Femur (tissue), 1 donor: ENCODE measurements at regions not wholly inside any gene's neighbourhood (a gene's known extent, or its start where the extent isn't known, plus 50 kb on each side); places are given as distances from the start of the nearest gene placed in this dataset.

Experiments
- DNase-seq: peaks from one replicate; pipeline ENCODE4 v3.0.0-alpha.2; 2017

DNA sequence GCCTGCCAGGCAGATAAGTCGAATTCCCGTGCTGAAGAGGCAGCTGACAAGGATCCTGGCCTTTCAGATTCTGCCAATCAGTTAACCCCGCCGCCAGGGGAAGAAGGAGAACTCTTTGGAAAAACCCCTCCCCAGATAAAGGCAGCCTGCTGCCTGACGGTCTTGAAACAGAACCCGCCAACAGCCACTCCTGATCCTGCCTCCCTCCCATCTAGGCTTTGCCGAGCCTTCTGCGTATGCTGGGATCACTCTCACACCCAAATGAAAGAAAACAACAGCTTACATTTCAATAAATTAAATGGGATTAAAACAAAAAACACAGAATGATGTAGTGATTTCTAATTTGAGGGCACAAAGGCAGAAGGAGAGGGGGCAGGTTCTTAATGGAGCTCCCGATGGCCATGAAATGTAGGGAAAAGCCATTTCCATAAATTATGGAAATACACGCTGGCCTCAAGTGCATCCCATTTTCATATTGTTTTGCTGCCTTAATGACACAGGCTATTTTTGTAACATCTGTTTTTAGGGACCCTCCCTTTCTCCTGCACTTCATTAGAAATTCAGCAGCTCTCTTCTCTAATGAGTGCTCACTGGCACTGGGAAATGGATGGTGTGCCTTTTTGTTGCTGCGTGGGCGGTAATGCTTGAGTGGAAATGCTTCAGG, 319.1 kb downstream of the MED10 start:
- DNase-seq: no peak

DNA sequence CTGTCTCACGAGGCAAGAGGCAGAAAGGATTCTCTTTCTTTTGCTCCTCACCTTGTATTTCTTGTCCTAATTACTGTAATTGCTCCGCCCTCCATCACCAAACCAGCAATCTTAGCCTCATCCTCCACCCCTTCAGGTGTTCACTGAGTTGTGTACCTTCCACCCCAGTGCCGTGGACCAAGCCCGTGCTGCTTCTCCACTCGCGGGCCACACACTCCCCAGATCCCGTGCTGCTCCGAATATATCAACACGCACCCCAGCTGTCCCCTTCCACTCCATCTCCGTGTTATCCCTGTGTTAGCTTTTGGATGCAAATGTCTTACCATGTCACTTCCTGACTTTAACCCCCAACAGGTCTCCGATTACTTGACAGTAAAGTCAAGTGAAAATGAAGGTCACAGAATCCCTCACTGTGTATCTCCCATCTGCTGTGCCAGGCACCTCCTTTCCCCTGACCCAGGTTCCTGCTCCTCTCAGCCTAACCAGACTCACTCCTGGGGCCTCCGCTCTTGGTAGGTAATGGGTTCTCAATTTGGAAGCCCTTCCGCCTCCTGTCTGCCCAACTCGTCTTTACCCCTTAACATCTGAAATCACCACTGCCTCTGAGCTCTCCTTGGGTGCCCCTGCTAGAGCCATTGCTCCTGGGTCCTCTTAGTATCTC, 320.2 kb downstream of the MED10 start:
- no peak for DNase-seq

DNA sequence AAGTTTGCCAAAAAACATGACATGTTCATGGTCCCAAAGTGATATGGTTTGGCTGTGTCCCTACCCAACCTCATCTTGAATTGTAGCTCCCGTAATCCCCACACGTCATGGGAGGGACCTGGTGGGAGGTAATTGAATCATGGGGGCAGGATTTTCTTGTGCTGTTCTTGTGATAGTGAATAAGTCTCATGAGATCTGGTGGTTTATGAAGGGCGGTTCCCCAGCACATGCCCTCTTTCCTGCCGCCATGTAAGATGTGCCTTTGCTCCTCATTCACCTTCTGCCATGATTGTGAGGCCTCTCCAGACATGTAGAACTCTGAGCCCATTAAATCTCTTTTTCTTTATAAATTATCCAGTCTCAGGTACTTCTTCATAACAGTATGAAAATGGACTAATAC, 322.1 kb downstream of the MED10 start:
- no peak for DNase-seq

DNA sequence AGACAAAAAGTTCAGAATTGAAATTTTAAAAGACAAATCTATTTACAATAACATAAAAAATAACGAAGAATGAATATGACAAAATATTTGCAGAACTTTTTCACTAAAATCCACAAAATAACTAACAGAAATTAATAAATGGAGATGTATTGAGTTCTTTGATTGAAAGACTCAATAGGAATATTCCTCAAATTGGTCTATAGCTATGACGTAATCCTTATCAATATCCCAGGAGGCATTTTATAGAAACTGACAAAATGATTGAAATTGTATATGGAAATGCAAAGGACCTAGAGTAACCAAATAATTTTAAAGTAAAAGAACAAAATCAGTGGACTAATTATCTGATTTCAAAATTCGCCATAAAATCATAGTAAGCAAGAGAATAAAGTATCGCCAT, 328.7 kb downstream of the MED10 start:
- DNase-seq: no peak

DNA sequence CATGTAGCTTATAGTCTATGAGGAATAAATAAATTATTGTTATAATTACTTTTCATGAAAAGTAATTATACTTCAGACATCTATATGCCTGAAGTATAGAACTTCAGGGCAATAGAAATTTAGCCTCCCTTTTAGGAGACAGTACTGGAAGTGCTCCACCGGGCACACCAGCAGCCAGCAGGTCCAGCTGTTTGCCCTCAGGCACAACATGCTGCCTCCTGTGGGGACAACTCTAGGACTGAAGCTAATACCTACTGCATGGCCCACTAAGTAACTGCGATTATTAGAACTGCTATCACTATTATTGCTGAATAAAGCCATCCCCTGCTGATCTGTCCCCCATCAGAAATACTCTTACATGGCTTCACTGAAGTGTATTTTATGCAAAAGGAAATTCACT, 329.6 kb downstream of the MED10 start:
- DNase-seq: no peak

DNA sequence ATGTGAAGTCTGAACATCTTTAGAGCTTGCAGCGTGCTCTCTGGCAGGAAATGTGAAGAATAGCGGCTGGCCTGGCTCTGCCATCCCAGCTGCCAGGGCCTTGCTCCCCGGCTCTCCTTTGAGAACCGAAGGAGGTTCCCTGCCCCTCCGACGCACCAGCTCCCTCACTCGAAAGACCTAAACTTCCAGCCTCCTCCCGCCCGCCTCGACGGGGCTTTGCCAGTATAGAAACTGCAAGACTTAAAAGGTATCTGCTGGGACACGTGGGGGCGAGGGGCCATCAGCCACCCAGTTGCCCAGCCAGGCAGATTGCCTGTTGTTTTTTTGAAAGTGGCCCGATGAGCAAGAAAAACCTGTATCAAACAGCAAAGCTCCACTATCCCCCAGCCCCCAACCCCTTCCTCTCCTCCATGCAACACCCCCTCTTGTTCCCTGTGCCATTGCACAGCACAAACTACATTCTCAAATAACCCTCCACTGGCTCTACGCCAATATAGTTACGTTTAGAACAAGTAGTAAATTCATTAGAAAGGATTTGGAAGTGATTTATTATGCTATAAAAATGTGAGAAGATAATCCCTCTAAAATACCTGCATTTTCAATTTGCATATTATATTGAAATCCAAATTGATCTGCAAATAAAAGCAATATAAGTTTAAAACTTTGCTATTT, 331.9 kb downstream of the MED10 start:
- no peak for DNase-seq

DNA sequence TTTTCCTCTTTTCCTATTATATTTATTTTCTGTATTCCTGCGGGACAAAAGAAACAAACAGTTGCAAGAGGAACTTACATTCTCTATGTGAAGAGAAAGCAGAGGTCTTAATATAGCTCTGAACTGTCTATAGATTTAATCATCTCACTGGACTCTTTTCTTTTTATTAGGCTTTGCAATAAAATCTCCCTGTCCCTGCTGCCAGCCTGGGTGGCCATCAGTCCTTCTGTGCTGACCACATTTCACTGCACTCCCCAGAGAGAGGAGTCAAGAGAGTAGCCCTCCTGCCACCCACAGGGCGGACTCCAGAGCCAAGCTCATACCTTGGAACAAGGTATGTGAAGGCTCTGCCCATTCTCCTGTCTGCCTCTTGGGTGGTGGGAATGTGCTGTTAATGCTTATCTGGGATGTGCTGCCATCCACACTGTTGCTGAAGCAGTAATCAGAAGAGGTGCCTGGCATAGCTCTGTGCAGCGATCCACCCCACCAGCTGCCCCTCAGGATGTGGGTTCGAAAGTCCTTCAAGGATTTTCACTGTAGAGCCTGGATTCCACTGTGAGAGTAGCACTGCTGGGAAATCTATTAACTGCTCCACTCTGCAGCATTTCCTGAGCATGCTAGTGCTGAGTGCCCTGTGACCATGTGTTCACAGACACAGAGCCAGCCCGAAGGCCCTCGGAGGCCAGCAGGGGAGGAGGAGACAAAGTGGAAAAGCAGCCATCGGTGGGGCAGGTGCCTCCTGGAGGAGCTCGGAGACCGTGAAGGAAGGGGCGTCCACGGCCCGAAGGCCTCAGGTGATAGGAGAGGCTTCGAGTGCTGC, 334.6 kb downstream of the MED10 start:
- no peak for DNase-seq

DNA sequence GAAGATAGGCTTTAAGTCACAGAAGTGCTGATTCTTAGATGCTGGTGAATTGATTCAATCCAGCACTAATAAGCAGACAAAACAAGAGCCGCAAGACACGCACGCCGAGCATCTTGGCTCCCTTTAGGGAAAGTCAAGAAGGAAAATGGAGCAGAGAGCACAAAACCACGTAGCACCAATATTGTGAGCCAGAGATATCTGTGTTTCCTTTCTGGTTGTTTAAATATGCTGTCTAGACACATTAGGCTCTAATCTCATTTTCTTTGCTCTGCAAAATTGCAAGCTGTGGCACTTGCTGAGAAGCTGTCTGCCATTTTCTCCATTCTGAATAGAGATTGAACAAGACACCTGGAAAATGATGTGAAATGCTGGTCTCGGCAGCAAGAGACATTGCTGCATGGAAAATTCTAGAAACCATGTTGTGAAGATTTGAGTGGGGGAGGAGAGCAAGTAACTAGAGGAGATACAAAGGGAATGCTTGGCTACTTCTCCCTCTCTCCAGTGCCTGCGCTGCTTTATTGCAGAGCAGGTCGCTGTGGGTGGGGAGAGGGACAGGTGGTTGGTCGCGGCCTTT, 336.3 kb downstream of the MED10 start:
- no peak for DNase-seq

DNA sequence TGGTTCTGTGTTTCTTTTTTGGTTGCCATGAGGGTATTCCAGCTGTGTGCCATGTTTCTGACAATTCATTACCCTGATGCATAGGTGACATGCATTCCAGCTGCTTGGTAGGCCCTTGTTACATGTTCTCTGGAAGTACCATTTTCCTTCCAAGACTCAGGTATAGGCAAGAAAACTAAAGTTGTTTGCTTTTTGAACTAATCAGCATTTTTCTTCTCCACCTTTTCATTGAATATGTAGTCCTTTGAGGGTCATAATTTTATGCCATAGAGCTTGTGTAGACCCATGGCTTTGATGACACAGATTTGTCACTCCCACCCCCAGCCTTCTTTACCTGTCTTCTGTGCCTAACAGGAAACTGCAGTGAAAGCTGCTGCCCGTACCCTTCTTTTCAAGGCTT, 339.2 kb downstream of the MED10 start:
- no peak for DNase-seq

DNA sequence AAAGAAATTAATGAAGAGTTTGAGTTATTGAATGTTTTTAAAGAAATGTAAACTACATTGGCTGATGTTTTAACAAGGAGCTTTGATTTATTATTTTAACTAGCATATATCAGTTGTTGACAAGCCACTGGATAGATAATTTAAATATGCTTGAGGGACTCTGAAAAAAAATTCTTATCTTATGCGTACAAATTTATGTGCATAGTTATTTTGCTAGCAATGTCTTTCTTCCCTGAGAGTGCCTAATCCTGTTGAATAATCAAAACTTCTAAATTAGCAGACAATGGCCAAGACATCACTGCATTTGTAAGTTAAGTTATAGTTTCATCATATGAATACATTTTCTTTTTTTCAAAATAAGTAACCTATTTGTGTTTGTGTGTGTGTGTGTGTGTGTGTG, 342.3 kb downstream of the MED10 start:
- no peak for DNase-seq

DNA sequence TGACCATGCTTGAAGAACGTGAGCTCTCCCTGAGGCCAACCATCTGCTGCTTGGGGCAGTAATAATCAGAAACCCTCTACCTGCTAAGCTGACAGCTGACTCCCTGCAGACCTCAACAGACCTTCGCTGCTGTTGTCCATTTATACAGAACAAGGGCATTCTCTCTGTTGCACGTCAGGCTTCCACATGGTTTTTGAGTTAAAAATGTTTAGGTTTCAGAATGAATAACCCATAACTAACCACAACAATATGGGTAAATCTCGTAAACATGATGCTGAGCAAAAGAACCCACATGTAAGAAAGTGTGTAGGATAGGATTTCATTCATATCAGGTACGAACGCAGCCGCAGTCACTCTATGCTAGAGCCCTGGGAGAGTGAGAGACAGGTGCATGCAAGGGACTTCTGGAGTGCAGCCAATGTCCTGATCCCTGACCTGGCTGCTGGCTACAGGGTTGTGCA, 348.5 kb downstream of the MED10 start:
- DNase-seq: no peak

DNA sequence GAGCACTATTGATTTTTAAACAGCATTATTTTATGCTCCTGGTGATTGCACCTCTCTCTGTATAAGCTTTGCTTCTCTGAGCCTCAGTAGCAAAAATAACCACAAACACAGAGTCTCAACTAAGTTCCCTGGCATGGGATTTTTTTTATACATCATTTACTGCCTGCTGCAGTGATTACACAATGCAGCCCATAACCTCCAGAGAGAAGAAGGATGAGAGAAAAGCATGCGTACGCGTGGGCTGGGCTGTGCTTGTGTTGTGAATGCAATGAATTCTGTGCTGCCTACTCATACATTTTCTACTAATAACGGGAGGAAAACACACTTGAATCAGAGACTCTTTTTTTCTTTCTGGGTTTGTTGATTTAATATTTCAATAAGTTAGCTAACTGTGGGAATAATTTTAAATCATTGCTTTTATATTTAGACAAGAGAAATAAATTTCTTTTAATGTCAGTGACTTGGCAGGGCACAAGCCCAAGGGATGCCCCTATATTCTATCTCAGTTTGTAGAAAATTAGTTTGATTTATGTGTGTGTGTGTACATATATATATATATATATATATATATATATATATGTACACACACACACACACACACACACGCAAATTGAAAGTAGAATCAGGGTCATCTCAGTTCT, 351.5 kb downstream of the MED10 start:
- DNase-seq: no peak

DNA sequence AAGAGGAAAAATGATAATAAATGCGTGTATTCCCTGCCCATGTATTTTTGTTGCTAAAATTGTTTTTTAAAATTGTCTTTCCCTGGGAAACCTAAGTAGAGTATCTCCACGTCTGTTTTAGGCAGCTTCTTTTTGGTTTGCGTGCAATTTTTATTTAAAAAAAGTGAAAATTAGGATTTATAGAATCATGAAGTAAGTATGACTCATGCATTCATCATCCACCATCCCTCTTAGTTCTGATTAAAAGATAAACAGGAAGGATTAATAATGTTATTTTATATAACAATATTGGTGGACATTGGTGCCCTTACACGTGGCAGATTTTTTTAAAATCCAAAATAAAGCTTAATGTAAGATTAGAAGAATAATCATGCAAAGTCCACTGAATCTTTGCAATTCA, 358.7 kb downstream of the MED10 start:
- DNase-seq: no peak

DNA sequence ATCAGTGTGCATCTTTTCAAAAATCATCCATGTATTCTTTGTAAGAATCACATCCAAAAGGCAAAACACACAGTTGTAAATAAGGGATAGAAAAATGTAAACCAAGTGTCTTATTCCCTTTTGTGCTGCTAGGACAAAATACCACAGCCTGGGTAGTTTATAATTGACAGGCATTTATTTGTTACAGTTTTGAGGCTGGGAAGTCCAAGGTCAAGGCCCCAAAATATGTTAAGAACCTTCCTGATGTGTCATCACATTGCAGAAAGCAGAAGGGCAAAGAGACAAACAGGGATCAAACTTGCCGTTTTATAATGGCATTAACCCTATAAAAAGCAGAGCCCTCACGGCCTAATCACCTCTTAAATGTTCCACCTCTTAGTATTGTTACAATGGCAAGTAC, 364.8 kb downstream of the MED10 start:
- no peak for DNase-seq

DNA sequence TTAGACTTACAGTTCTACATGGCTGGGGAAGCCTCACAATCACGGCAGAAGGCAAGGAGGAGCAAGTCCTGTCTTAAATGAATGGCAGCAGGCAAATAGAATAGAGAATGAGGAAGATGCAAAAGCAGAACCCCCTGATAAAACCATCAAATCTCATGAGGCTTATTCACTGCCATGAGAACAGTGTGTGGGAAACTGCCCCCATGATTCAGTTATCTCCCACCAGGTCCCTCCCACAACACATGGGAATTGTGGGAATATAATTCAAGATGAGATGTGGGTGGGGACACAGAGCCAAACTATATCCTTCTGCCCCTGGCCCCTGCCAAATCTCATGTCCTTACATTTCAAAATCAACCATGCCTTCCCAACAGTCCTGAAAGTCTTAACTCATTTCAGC, 367.1 kb downstream of the MED10 start:
- no peak for DNase-seq

DNA sequence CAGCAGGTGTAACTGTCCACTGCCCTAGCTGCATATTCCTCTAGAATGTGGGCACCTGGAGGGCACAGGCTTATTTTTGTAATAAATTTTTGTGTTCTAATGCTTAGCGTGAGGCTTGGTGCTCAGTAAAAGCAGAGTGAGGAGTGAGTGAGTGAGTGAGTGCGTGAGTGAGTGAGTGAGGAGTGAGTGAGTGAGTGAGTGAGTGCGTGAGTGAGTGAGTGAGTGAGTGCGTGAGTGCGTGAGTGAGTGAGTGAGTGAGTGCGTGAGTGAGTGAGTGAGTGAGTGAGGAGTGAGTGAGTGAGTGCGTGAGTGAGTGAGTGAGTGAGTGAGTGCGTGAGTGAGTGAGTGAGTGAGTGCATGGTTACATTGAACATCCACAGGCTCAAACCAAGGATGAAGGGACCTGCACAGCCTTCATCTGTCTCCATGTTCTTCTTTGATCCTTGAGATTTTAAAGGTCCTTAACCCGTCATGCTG, 371.5 kb downstream of the MED10 start:
- DNase-seq: no peak

DNA sequence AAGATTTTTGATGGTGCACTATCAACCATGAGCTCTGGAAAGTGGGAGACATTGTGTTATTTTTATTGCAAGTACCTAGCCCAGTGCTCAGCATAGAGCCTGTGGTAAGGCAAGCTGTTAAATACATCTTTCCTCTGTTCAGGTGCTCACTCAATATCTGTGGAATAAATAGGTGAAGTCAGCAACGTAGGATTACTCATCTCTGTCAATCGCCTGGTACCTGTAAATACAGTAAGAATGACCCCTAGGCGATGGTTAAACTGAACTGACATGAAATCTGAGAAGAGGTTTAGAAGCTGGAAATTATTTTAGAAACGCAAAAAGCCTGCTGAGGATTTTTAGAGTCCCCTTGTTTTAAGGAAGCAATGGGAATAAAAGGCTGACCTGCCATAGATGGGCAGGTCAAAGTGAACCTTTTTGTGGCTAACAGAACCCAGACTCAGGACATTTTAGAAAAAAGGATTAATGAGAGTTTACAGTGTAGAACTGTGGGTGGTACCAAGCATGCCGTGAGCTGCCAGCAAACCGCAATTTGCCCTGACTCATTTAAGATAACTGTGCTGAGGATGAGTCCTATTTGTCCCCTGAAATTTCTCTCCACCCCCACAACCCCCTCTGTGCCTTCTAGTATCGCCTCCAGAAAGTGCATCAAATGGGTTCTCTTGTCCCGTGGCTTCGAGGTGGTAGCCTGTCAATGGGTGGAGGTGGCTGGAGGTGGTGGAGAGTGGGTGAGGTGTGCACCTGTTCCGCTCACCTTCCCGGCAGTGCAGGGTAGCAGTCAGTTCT, 375.1 kb downstream of the MED10 start:
- DNase-seq: no peak

DNA sequence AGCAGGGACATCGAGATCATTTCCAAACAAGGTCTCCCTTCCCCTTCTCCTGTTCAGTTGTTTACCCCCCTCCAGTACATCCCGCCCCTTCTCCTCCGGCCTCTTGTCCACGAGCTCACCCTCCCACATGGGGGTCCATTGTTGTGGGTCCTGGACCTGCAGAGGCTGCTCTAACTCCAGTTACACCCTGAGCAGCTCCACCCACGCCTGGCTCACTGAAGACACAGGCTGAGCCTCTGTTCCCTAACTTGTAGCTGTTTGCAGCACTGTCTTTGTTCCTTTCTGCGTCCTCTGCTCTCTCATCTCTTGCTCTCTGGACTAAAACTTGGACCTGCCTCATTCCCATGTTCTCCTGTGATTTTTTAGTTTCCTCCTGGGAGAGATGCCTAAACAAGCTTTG, 377.5 kb downstream of the MED10 start:
- no peak for DNase-seq

DNA sequence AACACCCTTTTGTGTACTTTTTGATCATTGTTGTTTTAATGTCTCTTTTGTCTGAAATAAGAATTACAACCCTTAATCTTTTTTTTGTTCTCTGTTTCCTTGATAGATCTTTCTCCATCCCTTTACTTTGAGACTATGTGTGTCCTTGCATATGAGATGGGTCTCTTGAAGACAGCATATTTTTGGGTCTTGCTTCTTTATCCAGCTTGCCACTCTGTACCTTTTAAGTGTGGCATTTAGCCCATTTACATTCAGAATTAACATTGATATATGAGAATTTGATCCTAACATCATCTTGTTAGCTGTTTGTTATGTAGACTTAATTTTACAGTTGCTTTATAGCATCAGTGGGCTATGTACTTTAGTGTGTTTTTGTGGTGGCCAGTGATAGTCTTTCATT, 382.5 kb downstream of the MED10 start:
- DNase-seq: no peak

DNA sequence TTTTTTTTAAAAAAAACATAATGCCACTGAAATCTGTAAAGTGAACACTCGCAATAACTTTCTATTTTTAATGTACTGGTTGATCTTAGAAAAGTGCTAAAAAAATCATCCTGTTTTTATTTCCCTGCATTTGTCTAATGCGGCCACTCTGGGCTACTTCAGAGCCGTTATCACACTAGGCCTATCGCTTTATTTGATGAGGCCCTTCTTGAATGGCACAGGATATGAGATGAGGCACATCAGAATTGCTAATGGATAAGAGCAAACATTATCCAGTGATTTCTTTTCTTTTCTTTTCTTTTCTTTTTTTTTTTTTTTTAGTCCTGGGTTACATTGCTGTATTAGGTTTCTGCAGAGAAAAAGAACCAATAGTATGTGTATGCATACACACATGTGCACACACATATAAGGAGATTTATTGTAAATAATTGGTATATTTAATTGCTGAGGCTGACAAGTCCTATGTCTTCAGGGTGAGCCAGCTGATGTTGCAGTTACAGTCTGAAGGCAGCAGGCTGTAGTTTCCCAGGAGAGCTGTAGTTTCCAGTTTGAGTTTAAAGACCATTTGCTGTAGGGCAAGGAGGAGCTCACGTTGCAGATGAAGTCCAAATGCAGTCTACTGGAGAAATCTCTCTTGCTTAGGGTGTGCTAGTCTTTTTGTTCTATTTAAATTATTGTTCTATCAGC, 391.7 kb downstream of the MED10 start:
- no peak for DNase-seq

DNA sequence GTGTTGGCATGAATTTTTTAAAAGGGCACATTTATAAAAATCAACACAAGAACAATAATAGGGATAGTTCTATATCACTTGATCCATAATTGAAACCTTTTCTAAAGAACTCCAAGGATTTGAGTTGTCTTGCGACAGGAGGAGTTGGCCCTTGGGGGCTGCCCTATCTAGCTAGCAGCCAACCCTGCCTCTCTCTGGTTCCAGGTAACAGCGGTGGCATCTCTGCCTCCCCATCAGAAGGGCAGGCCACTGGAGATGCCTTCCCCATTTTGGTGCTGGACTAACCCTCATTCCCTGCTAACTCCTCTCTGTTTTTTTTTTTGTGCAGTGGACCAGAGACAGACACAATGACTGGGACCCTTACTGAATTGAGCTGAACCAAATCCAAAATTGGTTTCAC, 393.0 kb downstream of the MED10 start:
- no peak for DNase-seq
